Fibroblast of lung (primary cell): ENCODE measurements at regions not wholly inside any gene's neighbourhood (a gene's known extent, or its start where the extent isn't known, plus 50 kb on each side); places are given as distances from the start of the nearest gene placed in this dataset.

Experiments
- EZH2 ChIP-seq: IDR thresholded peaks from 2 replicates; pipeline ENCODE4 v1.5.1; 2012; ENCODE audit warnings: low read length, control low read depth, mild to moderate bottlenecking; ENCODE audit errors: missing control alignments
- TF ChIP-seq, protein P1 (sequence below), 2 donors: IDR thresholded peaks in 1 of 2; conservative IDR thresholded peaks in 1 of 2; 1 replicate in 1 of 2; 2 replicates in 1 of 2; pipeline ENCODE4 v1.5.1; 2011 to 2012; ENCODE audit warnings: low read length in 2 of 2, control low read depth in 1 of 2, inconsistent platforms in 1 of 2, low read depth in 1 of 2, mild to moderate bottlenecking in 1 of 2

DNA sequence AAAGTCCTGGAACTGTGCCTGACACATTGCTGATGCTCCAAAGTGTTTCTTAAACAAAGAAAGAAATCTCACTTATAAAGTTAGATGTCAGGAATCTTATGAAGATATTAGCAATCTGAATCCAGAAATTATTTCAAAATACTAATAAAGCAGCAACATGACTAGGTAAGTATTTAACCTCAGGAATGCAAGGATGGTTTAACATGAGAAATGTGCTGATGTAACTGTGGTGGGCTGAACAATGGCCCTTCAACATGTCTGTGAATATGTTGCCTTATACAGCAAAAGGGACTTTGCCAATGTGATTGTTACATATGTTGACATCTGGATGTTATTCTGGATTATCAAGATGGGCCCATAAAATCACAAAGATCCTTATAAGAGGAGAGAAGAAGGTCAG is 87.1 kb downstream of the TEX36 start:
- TF ChIP-seq, protein P1, sequence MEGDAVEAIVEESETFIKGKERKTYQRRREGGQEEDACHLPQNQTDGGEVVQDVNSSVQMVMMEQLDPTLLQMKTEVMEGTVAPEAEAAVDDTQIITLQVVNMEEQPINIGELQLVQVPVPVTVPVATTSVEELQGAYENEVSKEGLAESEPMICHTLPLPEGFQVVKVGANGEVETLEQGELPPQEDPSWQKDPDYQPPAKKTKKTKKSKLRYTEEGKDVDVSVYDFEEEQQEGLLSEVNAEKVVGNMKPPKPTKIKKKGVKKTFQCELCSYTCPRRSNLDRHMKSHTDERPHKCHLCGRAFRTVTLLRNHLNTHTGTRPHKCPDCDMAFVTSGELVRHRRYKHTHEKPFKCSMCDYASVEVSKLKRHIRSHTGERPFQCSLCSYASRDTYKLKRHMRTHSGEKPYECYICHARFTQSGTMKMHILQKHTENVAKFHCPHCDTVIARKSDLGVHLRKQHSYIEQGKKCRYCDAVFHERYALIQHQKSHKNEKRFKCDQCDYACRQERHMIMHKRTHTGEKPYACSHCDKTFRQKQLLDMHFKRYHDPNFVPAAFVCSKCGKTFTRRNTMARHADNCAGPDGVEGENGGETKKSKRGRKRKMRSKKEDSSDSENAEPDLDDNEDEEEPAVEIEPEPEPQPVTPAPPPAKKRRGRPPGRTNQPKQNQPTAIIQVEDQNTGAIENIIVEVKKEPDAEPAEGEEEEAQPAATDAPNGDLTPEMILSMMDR (conservative IDR thresholded peaks at IDR 0.05 in 1 of 2, IDR thresholded peaks at IDR 0.05 in 1 of 2; ENCODE audit: low read depth in 1 of 2, low read length in 2 of 2), result no peak
- no peak for TF ChIP-seq EZH2
